ENCODE measurements at regions not wholly inside any gene's neighbourhood (a gene's known extent, or its start where the extent isn't known, plus 50 kb on each side); places are given as distances from the start of the nearest gene placed in this dataset.

DNA sequence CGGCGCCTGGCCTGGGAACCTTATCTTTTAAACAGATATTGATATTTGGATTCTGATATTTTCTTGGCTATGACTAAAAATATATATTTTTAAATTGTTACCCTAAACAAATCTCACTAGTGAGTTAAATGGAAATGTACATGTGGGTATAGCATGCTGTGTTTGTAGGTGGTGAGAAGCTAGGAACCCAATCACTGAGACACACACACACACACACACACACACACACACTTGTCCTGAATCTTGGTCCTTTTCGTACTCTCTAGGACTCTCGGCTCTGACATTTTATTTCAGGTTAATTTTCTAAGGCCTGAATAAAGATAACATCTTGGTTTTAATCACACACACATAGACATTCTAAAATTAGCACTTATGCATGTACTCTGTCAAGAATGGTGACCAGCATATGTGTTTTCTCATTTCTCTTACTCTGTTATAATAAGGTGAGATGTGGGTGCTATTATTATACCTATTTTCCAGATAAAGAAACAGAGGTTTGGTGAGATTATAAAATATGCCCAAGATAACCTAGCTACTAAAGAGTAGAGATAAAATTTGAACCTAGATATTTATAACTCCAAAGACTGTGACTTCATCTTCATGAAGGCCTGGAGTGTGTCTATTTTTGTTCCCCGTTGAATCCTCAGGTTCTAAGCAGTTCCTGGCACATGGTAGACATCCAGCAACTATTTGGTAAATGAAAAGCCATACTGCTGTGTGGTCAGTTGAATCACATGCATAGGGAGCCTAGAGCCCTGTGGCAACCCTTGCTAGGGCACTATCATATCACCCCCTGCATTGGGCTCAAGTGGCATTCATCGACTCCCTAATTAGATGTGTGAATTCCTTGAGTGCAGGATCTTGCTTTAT lies 85.0 kb upstream of the RAB3GAP2 start:
- H3K4me3 ChIP-seq, result no peak overlapping the region

DNA sequence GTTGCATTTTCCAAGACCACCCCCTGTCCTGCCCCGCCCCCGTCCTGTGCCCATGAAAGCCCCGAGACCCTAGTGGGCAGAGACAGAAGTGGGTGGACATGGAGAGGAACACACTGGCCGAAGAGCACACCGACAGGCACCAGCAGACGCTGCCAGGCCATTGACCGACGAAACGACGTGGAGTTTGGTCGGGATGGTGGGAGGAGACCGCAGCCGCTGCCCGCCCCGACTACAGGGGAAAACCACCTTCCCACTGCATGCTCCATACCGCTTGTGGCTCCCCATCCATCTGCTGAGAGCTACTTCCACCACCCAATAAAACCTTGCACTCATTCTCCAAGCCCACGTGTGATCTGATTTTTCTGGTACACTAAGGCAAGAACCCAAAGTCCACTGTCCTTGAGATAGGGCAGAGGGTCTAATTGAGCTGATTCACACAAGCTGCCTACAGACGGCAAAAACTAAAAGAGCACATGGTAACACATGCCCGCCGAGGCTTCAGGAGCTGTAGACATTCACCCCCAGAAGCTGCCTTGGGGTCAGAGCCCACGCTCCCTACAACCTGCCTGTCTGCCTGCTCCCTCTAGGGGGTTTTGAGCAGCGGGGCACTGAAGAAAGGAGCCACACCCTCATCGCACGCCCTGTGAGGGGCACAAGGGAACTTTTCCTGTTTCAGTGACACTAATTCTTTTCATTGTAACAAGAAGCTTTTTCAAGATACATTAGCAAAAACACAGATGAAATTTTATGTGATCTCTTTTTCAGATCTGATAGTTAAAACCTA lies 81.2 kb upstream of the RAB3GAP2 start:
- Histone ChIP-seq H3K36me3 (no peaks in the 10 kb centered on the region), H3K27me3 (no peaks in the 10 kb centered on the region; the same call in 1 of the 2 replicates), H3K4me3 (no peak overlapping the region), H3K9me3 (replicated peaks) (no peaks in the 10 kb centered on the region), H3K4me1 (no peaks in the 10 kb centered on the region), H3K27ac (no peak overlapping the region)
- peak; percentile 11 to 28 for DNase-seq

More for the DNA sequence above, 85.0 kb upstream of the RAB3GAP2 start:
- H3K4me1 ChIP-seq, result no peaks in the 10 kb centered on the region
- H3K9me3 ChIP-seq (replicated peaks), result no peaks in the 10 kb centered on the region
- DNase-seq, result no peak
- no peak overlapping the region for H3K27ac ChIP-seq
- no peaks in the 10 kb centered on the region for H3K36me3 ChIP-seq
- H3K27me3 ChIP-seq, result no peaks in the 10 kb centered on the region

DNA sequence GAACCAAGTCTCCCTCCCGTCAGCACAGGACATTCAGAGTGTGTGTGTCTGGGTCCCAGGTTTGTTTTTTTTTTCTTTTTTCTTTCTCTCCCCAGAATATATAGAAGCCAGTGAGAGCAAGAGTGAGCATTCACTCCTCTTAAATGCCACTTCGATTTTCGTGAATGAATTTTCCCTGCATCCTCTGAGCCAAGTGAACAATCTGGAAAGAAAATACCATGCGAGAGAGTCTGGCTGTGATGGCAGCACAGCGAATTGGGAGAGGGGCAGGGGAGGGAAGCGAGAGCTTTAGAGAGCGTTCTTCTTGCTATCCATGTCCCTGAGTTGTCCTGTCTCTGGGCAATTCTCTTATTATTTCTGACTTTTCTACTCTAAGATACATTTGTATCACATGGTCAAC lies 76.0 kb upstream of the RAB3GAP2 start:
- H3K4me3 ChIP-seq, result no peak overlapping the region
- H3K4me1 ChIP-seq, result no peaks in the 10 kb centered on the region
- H3K27me3 ChIP-seq, result no peaks in the 10 kb centered on the region; the same call in 1 of the 2 replicates
- DNase-seq, result no peak
- no peak overlapping the region for H3K27ac ChIP-seq
- no peaks in the 10 kb centered on the region for H3K9me3 ChIP-seq (replicated peaks)
- H3K36me3 ChIP-seq, result no peaks in the 10 kb centered on the region

DNA sequence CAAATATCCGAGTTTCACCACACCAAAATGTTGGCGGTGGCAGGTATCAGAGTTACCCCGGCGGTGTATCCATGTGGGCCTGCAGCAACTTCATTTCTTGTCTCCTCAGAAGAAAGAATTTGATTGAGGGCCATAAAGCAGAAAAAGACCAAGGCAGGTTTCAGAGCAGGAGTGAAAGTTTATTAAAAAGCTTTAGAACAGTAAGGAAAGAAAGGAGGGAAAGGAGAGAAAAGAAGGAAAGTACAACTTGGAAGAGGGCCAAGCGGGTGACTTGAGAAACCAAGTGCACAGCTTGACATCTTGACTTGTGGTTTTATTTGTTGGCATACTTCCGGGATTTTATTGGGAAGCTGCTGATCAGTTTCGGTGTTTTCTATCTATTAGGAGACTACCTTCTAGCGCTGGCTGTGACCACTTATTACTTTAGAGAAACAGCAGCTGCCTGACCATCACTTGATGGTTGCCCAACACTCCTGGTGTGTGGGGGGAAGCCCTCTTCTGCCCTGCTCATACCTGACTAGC lies 75.5 kb upstream of the RAB3GAP2 start:
- H3K27ac ChIP-seq, result no peak overlapping the region
- DNase-seq, result no peak
- H3K27me3 ChIP-seq, result no peaks in the 10 kb centered on the region; the same call in 1 of the 2 replicates
- no peaks in the 10 kb centered on the region for H3K36me3 ChIP-seq
- H3K4me3 ChIP-seq, result no peak overlapping the region
- H3K9me3 ChIP-seq (replicated peaks), result no peaks in the 10 kb centered on the region
- H3K4me1 ChIP-seq, result no peaks in the 10 kb centered on the region

DNA sequence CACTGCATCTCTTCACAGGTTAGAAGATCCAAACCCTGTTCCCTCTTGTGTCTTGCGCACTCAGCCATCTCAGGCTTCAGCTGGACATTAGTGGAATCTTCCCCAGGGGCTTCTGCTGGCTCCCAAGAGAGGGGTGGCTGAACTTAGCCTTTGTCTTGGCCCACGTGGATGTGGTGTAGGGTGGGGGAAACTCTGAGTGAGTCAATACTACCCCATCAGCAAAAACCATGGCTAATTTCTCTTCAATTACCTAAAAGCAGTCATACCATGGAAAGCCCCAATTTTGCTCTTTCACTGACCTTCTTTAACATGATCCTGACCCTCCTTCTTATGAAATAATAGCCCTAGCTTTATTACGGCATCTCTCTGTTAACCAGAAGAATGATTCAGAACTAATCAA lies 72.5 kb upstream of the RAB3GAP2 start:
- H3K36me3 ChIP-seq, result no peaks in the 10 kb centered on the region
- no peak overlapping the region for H3K27ac ChIP-seq
- DNase-seq, result no peak
- no peaks in the 10 kb centered on the region for H3K4me1 ChIP-seq
- no peak overlapping the region for H3K4me3 ChIP-seq
- no peaks in the 10 kb centered on the region for H3K9me3 ChIP-seq (replicated peaks)
- H3K27me3 ChIP-seq, result no peaks in the 10 kb centered on the region; the same call in 1 of the 2 replicates

DNA sequence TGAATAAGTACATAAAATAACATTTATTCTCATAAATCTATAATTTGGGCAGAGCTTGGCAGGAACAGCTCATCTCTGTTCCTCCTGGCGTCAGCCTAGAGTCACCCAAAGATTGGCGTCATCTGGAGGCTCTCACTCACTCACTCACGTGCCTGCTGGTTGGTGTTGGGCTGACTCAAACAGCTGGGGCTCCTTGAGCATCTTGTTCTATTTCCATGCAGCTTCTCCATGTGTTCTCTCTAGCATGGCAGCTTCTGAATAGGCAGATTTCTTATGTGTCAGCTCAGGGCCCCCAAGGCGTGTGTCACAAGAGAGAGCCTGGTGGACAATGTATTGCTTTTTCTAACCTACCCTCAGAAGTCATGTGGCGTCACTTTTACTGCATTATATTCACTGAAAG lies 70.6 kb upstream of the RAB3GAP2 start:
- H3K36me3 ChIP-seq, result no peaks in the 10 kb centered on the region
- H3K27me3 ChIP-seq, result no peaks in the 10 kb centered on the region
- H3K4me3 ChIP-seq, result no peak overlapping the region
- H3K27ac ChIP-seq, result no peak overlapping the region
- H3K4me1 ChIP-seq, result no peaks in the 10 kb centered on the region
- no peaks in the 10 kb centered on the region for H3K9me3 ChIP-seq (replicated peaks)
- no peak for DNase-seq

DNA sequence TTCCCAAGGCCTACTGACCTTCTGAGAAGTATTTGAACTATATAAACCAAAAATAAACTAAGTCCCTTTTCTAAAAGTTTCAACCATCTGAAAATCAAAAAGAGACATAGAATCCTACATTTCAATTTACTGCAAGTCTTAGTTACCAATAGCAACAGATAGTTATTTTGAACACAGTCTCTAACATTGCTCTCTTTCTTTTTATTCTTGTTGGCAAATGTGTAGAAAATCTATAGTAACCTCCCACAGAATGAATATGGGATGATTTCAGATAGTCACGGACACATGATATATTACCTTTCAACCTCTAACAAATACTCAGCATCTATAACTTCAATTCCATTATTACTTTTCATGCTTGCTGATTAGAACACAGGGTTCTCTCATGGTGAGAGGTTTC lies 68.9 kb upstream of the RAB3GAP2 start:
- Histone ChIP-seq H3K4me1 (no peaks in the 10 kb centered on the region), H3K27ac (no peak overlapping the region)
- DNase-seq, result no peak

DNA sequence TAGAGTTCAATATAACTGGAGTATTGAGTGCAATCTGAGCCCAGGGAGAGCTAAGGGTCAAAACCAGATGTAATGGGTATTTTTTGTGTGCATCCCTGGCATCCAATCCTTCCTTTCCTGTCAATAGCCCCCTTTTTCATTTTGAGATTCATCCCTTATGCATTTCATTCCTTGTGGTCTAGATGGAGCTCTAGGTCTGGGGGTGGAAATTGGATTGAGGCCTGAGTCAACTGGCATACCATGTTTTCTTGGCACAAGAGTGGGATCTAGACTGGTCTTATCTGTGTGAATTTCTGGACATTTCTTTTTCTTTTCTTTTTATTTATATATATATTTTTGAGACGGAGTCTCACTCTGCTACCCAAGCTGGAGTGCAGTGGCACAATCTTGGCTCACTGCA lies 67.3 kb upstream of the RAB3GAP2 start:
- H3K4me1 ChIP-seq, result no peaks in the 10 kb centered on the region
- no peak overlapping the region for H3K4me3 ChIP-seq
- no peak for DNase-seq
- no peaks in the 10 kb centered on the region for H3K27me3 ChIP-seq
- no peak overlapping the region for H3K27ac ChIP-seq
- H3K9me3 ChIP-seq (replicated peaks), result no peaks in the 10 kb centered on the region
- no peaks in the 10 kb centered on the region for H3K36me3 ChIP-seq

More for the DNA sequence above, 68.9 kb upstream of the RAB3GAP2 start:
- no peaks in the 10 kb centered on the region for H3K27me3 ChIP-seq
- H3K36me3 ChIP-seq, result no peaks in the 10 kb centered on the region
- no peak overlapping the region for H3K4me3 ChIP-seq
- H3K9me3 ChIP-seq (replicated peaks), result no peaks in the 10 kb centered on the region

DNA sequence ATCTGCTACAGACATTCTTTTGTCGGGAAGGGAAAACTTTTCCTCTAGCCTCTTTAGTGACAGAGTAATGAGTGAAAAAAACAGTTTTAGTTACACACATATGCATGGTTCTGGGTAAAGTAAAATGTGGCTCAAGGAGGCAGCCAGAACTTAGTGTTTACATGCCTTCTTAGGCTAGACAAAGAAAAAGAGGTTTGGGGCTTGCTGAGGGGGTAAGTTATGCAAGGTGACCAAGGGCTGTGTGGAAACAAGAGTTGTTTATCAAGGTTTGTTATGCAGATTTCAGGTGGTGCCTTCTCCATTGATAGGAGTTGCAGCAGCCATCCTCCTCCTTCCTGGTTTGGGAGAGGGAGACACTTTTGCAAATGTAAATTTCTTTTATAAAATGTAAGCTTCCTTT lies 66.5 kb upstream of the RAB3GAP2 start:
- Histone ChIP-seq H3K27ac (no peak overlapping the region), H3K4me3 (no peak overlapping the region), H3K36me3 (no peaks in the 10 kb centered on the region), H3K9me3 (replicated peaks) (no peaks in the 10 kb centered on the region), H3K4me1 (no peaks in the 10 kb centered on the region), H3K27me3 (peaks cover 4% of the 10 kb centered on the region; the same call in 1 of the 2 replicates)
- DNase-seq, result no peak

DNA sequence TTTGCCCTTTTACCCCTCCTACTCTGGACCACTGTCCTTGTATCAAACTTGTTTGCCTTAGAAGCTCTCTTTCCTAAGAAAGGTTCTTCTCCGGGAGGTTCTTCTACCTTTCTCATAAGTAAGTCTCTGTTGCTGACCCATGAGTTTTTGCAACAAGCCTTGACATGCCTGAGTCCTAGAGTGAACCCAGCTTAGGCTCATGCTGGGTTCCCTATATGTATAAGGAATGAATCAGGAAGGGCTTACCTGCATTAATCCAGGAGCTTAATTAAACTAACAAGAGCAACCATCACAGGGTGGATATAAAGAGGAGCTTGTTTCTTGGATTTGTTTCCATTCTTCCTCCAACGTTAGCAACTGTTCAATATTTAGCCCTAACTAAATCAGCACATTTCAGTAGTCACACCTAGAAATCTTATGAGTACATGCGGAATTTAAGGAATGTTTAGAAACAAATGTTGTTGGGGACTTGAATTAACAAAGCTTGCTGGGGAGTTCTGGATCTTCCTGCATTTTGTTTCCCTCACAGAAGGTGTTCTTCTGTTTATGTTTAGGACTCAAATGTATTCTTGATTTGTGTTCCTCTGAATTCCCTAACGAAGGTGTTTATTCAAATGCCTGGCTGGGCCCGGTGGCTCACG lies 64.3 kb upstream of the RAB3GAP2 start:
- no peak overlapping the region for H3K27ac ChIP-seq
- H3K27me3 ChIP-seq, result peaks cover 4% of the 10 kb centered on the region; the same call in 1 of the 2 replicates
- DNase-seq, result no peak
- no peaks in the 10 kb centered on the region for H3K36me3 ChIP-seq
- no peaks in the 10 kb centered on the region for H3K4me1 ChIP-seq
- H3K9me3 ChIP-seq (replicated peaks), result no peaks in the 10 kb centered on the region
- H3K4me3 ChIP-seq, result no peak overlapping the region

DNA sequence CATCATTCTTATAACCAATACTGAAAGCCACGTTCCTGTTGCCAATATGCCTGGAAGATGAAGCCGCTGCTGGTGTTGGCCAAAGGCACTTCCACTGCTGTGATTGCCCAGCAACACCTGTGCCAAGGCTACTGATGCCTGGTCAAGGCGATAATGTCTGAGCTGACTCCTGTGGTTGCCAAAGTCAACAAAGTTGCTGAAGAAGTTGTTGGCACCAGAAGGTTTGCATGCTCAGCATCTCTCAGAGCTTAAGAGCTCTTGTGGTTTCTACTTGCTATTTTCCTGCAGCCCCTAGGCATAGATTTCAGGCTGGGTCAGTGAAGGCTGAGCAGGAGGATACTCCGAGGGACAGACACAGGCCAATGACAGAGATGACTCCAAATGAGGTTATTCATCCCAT lies 63.4 kb upstream of the RAB3GAP2 start:
- DNase-seq, result no peak
- H3K4me3 ChIP-seq, result no peak overlapping the region
- H3K4me1 ChIP-seq, result no peaks in the 10 kb centered on the region
- no peak overlapping the region for H3K27ac ChIP-seq
- no peaks in the 10 kb centered on the region for H3K36me3 ChIP-seq
- H3K27me3 ChIP-seq, result peaks cover 4% of the 10 kb centered on the region; the same call in 1 of the 2 replicates
- H3K9me3 ChIP-seq (replicated peaks), result no peaks in the 10 kb centered on the region

DNA sequence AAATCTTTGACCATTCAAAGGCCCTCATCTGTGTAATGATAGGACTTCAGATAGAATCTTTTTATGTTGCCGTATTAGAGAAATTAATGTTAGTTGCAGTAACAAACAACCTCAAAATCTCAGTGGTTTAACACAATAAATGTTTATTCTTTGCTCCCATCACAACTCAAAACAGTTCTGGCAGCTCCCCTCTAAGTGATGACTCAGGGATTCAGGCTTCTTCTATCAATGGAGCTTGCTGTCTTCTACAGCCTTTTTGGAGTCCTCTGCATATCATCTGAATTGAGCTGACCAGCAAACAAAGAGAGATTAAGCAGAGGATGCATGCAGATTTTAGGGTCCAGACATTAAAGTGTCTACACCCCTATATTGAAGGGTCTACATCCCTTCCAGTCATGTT lies 59.1 kb upstream of the RAB3GAP2 start:
- Histone ChIP-seq H3K4me1 (no peaks in the 10 kb centered on the region), H3K9me3 (replicated peaks) (no peaks in the 10 kb centered on the region), H3K27me3 (peaks cover 11% of the 10 kb centered on the region), H3K27ac (no peak overlapping the region), H3K4me3 (no peak overlapping the region), H3K36me3 (no peaks in the 10 kb centered on the region)
- DNase-seq, result no peak

DNA sequence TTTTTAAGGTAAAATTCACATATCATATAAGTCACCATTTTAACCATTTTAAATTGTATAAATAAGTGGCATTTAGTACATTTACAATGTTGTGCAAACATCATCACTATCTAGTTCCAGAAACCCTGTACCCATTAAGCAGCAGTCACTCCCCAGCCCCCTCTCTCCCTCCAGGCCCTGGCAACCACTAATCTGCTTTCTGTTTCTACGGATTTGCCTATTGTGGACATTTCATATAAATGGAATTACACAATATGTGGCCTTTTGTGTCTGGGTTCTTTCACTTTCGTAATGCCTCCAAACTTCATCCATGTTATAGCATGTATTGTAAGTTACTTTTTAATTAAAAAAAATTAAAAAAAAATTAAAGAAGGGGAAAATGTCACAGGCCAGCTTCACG lies 58.0 kb upstream of the RAB3GAP2 start:
- H3K4me3 ChIP-seq, result no peak overlapping the region
- H3K27ac ChIP-seq, result no peak overlapping the region
- peaks cover 11% of the 10 kb centered on the region for H3K27me3 ChIP-seq
- no peaks in the 10 kb centered on the region for H3K36me3 ChIP-seq
- no peaks in the 10 kb centered on the region for H3K9me3 ChIP-seq (replicated peaks)
- no peak for DNase-seq
- H3K4me1 ChIP-seq, result no peaks in the 10 kb centered on the region

DNA sequence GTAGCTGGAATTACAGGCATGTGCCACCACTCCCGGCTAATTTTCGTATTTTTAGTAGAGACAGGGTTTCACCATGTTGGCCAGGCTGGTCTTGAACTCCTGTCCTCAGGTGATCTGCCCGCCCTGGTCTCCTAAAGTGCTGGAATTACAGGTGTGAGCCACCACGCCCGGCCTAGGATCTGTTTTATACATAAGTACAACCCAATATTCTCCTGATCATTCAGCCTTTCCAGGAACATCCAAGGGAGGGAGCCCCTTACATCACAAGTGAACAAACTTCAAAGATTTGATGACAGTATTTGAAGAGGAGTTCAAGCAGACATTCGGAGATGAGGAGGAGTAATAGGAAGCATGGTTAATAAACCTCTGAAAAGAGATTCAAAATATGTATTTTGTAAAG lies 54.9 kb upstream of the RAB3GAP2 start:
- H3K36me3 ChIP-seq, result no peaks in the 10 kb centered on the region
- H3K9me3 ChIP-seq (replicated peaks), result no peaks in the 10 kb centered on the region
- H3K27me3 ChIP-seq, result peaks cover 7% of the 10 kb centered on the region; the same call in 1 of the 2 replicates
- DNase-seq, result no peak
- H3K27ac ChIP-seq, result no peak overlapping the region
- H3K4me1 ChIP-seq, result no peaks in the 10 kb centered on the region
- no peak overlapping the region for H3K4me3 ChIP-seq

DNA sequence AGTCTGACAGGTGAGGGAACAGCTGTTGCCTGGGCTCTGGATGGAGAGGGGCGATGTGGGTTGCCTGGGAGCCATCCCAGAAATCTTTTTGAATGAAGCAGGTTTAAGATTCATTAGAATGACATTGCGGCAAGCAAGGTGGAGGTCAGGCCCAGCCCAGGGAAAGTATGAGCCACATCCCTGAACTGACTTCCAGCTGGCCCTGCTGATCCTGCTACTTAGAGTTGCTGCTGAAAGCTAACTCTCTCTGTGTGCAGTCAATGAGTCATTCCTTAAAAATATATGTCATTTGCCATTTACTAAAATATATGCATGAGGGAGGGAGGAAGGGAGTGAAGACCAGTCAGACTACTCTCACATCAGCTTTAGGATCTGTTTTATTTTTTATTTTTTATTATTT lies 54.3 kb upstream of the RAB3GAP2 start:
- no peak overlapping the region for H3K4me3 ChIP-seq
- no peaks in the 10 kb centered on the region for H3K36me3 ChIP-seq
- no peaks in the 10 kb centered on the region for H3K4me1 ChIP-seq
- H3K27me3 ChIP-seq, result peaks cover 7% of the 10 kb centered on the region; the same call in 1 of the 2 replicates
- no peak overlapping the region for H3K27ac ChIP-seq
- peak; percentile 11 to 15 for DNase-seq
- no peaks in the 10 kb centered on the region for H3K9me3 ChIP-seq (replicated peaks)
